WTC11 (cell line): ENCODE measurements at regions not wholly inside any gene's neighbourhood (a gene's known extent, or its start where the extent isn't known, plus 50 kb on each side); places are given as distances from the start of the nearest gene placed in this dataset.

Experiments
- ATAC-seq: fragments of 200-7000 bp; cut with Tn5 transposase; 2 replicates; pipeline ENCODE4 v1.10.0; 2021; ENCODE audit warnings: mild to moderate bottlenecking, moderate library complexity
- CTCF ChIA-PET: fragments of 300-600 bp; sonication (Branson Sonifier 250); formaldehyde crosslinking; loops from one replicate; lab custom pipeline; 2021; ENCODE audit warnings: antibody characterized with exemption; lab: Charles Lee
- POLR2A ChIA-PET: fragments of 350-600 bp; sonication (Branson Sonifier 250); formaldehyde crosslinking; loops from one replicate; lab custom pipeline; 2021; ENCODE audit warnings: antibody characterized with exemption; lab: Charles Lee
- DNase-seq: peaks from one replicate; pipeline ENCODE4 v3.0.0; 2021; ENCODE audit warnings: low spot score
- H3K27ac Mint-ChIP-seq: 2 replicates; pipeline ENCODE4 v1.8.0; 2021; ENCODE audit warnings: mixed read lengths
- H3K27me3 Mint-ChIP-seq: 2 replicates; pipeline ENCODE4 v1.8.0; 2021; ENCODE audit warnings: low read depth, mild to moderate bottlenecking, moderate library complexity, mixed read lengths
- H3K36me3 Mint-ChIP-seq: 2 replicates; pipeline ENCODE4 v1.8.0; 2021; ENCODE audit warnings: mixed read lengths
- H3K4me1 Mint-ChIP-seq: 2 replicates; pipeline ENCODE4 v1.8.0; 2022; ENCODE audit warnings: mixed read lengths
- H3K4me3 Mint-ChIP-seq: 2 replicates; pipeline ENCODE4 v1.8.0; 2021; ENCODE audit warnings: mild to moderate bottlenecking, moderate library complexity, mixed read lengths
- H3K9me3 Mint-ChIP-seq: 2 replicates; pipeline ENCODE4 v1.8.0; 2021; ENCODE audit warnings: mixed read lengths
- CREB1 ChIP-seq: sonication (generic); formaldehyde crosslinking; IDR thresholded peaks from 2 replicates; pipeline ENCODE4 v1.8.0; 2023; ENCODE audit warnings: mild to moderate bottlenecking, missing genetic modification reagents
- EMX1 ChIP-seq: fragments of 250-450 bp; sonication (Bioruptor Pico); IDR thresholded peaks from 2 replicates; pipeline ENCODE4 v1.8.0; 2021; ENCODE audit warnings: mild to moderate bottlenecking
- FOXJ3 ChIP-seq: sonication (generic); formaldehyde crosslinking; IDR thresholded peaks from 2 replicates; pipeline ENCODE4 v1.9.0; 2021; ENCODE audit warnings: missing genetic modification reagents, mild to moderate bottlenecking, borderline replicate concordance
- GABPB1 ChIP-seq: sonication (generic); formaldehyde crosslinking; IDR thresholded peaks from 2 replicates; pipeline ENCODE4 v1.8.1; 2023; ENCODE audit warnings: mild to moderate bottlenecking, missing genetic modification reagents
- GRHL2 ChIP-seq: fragments of 250-450 bp; sonication (Bioruptor Pico); IDR thresholded peaks from 2 replicates; pipeline ENCODE4 v1.8.0; 2022; ENCODE audit warnings: mild to moderate bottlenecking, moderate library complexity; ENCODE audit not compliant: insufficient replicate concordance, severe bottlenecking
- JUN ChIP-seq: sonication (generic); formaldehyde crosslinking; IDR thresholded peaks from 2 replicates; pipeline ENCODE4 v1.8.0; 2023; ENCODE audit warnings: mild to moderate bottlenecking, missing genetic modification reagents
- NFYB ChIP-seq: sonication (generic); formaldehyde crosslinking; conservative IDR thresholded peaks from 2 replicates; pipeline ENCODE4 v1.8.0; 2022; ENCODE audit warnings: low read depth, missing genetic modification reagents
- NR1H2 ChIP-seq: sonication (generic); formaldehyde crosslinking; IDR thresholded peaks from 2 replicates; pipeline ENCODE4 v1.9.0; 2021; ENCODE audit warnings: mild to moderate bottlenecking, moderate library complexity, missing genetic modification reagents
- RELA ChIP-seq: sonication (generic); formaldehyde crosslinking; IDR thresholded peaks from 2 replicates; pipeline ENCODE4 v1.8.1; 2022; ENCODE audit warnings: missing genetic modification reagents, mild to moderate bottlenecking, borderline replicate concordance
- RORB ChIP-seq: fragments of 250-450 bp; sonication (Bioruptor Pico); IDR thresholded peaks from 2 replicates; pipeline ENCODE4 v1.9.0; 2021; ENCODE audit warnings: mild to moderate bottlenecking
- SMAD4 ChIP-seq: sonication (generic); formaldehyde crosslinking; IDR thresholded peaks from 2 replicates; pipeline ENCODE4 v1.8.0; 2022; ENCODE audit warnings: mild to moderate bottlenecking, missing genetic modification reagents
- ZNF219 ChIP-seq: sonication (generic); formaldehyde crosslinking; IDR thresholded peaks from 2 replicates; pipeline ENCODE4 v1.8.0; 2023; ENCODE audit warnings: missing genetic modification reagents, mild to moderate bottlenecking, borderline replicate concordance
- ZNF423 ChIP-seq: fragments of 250-450 bp; sonication (Bioruptor Pico); IDR thresholded peaks from 2 replicates; pipeline ENCODE4 v2.1.2; 2022; ENCODE audit warnings: mild to moderate bottlenecking, moderate library complexity
- TF ChIP-seq, protein P1 (sequence below): sonication (generic); formaldehyde crosslinking; IDR thresholded peaks from 2 replicates; pipeline ENCODE4 v1.8.1; 2023; ENCODE audit warnings: mild to moderate bottlenecking, missing genetic modification reagents, moderate library complexity
- TF ChIP-seq, protein P2 (sequence below): fragments of 200-600 bp; IDR thresholded peaks from 2 replicates; pipeline ENCODE4 v1.8.0; 2022; ENCODE audit warnings: antibody characterized with exemption
- TF ChIP-seq, protein P3 (sequence below): sonication (generic); formaldehyde crosslinking; IDR thresholded peaks from 2 replicates; pipeline ENCODE4 v1.8.1; 2022; ENCODE audit warnings: low read depth, missing genetic modification reagents, borderline replicate concordance
- TF ChIP-seq, protein P4 (sequence below): sonication (generic); formaldehyde crosslinking; IDR thresholded peaks from 2 replicates; pipeline ENCODE4 v1.8.1; 2023; ENCODE audit warnings: mild to moderate bottlenecking, missing genetic modification reagents
- TF ChIP-seq, protein P5 (sequence below): sonication (generic); formaldehyde crosslinking; IDR thresholded peaks from 2 replicates; pipeline ENCODE4 v1.8.0; 2023; ENCODE audit warnings: missing genetic modification reagents, mild to moderate bottlenecking, borderline replicate concordance
- TF ChIP-seq, protein P6 (sequence below): sonication (generic); formaldehyde crosslinking; IDR thresholded peaks from 2 replicates; pipeline ENCODE4 v1.8.0; 2023; ENCODE audit warnings: mild to moderate bottlenecking, missing genetic modification reagents

DNA sequence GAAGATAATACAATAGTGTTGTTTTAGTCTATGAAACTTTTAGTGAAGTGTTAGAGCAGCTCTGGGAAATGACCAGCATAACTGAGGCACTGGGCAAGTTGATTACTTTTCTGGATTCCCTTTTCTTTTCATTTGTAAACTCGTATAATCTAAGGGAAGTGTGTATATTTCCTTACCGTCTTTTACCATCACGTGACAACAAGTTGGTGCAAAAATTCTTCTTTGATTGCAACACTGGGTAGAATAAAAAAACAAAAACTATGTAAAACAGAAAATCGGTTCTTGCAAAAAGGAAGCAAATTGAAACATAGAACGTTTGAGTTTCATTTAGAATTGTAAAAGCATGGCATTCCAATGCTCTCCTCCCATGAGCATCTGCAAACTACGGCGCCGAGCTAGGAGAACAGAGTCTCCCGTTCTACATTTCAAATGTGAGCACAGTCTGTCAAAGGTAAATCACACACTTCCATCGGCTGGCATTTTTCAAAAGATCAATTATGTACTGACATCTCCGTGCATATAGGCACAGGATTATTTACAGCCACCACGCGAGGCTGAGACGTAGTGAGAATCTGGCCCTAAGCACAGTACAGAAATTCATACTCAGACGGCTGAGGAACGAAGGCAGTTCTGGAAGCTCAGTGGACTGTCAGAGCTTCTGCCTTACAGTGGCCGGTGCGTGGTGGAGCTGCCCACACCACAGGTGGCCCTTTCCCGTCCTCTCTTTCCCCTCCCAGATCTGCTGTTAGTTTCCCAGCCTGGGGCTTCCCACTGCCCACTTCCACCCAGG is 314.0 kb downstream of the BMP7 start:
- peaks cover 5% of the 10 kb centered on the region; the same call in 1 of the 2 replicates for H3K27me3 Mint-ChIP-seq
- no peak overlapping the region for H3K27ac Mint-ChIP-seq

DNA sequence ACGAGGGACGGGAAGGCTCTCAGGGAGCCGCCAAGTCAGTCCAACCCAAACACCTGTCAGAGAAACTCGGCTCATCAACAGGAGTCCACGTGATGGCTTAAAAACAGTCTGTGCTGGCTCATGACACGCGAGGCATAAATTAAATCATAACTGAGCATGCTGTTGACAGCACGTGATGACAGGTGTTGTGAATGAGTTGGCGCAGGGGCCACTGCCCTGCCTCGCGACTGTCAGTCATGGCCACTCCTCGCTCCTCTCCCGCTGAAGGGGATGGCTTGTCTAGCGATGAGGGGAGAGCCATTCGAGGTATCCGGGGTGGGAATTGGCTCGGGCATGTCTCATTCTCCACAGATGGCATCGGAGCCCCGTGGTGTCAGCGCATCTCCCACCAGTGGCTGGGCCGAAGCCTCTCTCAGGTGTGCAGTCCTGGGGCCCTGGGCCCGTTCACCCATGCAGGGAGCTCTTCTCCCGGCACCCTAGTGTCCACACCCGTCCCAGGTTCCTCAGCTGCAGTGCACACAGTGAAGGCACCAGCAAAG is 313.3 kb downstream of the BMP7 start:
- Mint-ChIP-seq H3K4me1 (peaks cover 45% of the 10 kb centered on the region), H3K27me3 (peaks cover 5% of the 10 kb centered on the region; the same call in 1 of the 2 replicates), H3K36me3 (no peaks in the 10 kb centered on the region), H3K9me3 (no peaks in the 10 kb centered on the region), H3K4me3 (no peak overlapping the region), H3K27ac (no peak overlapping the region)
- ChIA-PET POLR2A (no interaction called here), CTCF (interaction anchor here (1.0 kb wide), 1 partner anchor 21 kb away, joined by 4 read pairs; no protein-coding TSS in a partner anchor)
- no peak for ATAC-seq
- no peak for DNase-seq
- TF ChIP-seq SMAD4, result no peak
- TF ChIP-seq, protein P1, sequence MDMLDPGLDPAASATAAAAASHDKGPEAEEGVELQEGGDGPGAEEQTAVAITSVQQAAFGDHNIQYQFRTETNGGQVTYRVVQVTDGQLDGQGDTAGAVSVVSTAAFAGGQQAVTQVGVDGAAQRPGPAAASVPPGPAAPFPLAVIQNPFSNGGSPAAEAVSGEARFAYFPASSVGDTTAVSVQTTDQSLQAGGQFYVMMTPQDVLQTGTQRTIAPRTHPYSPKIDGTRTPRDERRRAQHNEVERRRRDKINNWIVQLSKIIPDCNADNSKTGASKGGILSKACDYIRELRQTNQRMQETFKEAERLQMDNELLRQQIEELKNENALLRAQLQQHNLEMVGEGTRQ (CRISPR knock-in tag), result no peak
- no peak for TF ChIP-seq ZNF423
- TF ChIP-seq RORB, result no peak
- no peak for TF ChIP-seq NR1H2 (CRISPR knock-in tag)
- TF ChIP-seq, protein P2, sequence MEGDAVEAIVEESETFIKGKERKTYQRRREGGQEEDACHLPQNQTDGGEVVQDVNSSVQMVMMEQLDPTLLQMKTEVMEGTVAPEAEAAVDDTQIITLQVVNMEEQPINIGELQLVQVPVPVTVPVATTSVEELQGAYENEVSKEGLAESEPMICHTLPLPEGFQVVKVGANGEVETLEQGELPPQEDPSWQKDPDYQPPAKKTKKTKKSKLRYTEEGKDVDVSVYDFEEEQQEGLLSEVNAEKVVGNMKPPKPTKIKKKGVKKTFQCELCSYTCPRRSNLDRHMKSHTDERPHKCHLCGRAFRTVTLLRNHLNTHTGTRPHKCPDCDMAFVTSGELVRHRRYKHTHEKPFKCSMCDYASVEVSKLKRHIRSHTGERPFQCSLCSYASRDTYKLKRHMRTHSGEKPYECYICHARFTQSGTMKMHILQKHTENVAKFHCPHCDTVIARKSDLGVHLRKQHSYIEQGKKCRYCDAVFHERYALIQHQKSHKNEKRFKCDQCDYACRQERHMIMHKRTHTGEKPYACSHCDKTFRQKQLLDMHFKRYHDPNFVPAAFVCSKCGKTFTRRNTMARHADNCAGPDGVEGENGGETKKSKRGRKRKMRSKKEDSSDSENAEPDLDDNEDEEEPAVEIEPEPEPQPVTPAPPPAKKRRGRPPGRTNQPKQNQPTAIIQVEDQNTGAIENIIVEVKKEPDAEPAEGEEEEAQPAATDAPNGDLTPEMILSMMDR, result no peak
- TF ChIP-seq FOXJ3, result no peak
- TF ChIP-seq, protein P3, sequence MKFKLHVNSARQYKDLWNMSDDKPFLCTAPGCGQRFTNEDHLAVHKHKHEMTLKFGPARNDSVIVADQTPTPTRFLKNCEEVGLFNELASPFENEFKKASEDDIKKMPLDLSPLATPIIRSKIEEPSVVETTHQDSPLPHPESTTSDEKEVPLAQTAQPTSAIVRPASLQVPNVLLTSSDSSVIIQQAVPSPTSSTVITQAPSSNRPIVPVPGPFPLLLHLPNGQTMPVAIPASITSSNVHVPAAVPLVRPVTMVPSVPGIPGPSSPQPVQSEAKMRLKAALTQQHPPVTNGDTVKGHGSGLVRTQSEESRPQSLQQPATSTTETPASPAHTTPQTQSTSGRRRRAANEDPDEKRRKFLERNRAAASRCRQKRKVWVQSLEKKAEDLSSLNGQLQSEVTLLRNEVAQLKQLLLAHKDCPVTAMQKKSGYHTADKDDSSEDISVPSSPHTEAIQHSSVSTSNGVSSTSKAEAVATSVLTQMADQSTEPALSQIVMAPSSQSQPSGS (CRISPR knock-in tag), result no peak
- TF ChIP-seq NFYB (CRISPR knock-in tag), result no peak
- TF ChIP-seq, protein P4, sequence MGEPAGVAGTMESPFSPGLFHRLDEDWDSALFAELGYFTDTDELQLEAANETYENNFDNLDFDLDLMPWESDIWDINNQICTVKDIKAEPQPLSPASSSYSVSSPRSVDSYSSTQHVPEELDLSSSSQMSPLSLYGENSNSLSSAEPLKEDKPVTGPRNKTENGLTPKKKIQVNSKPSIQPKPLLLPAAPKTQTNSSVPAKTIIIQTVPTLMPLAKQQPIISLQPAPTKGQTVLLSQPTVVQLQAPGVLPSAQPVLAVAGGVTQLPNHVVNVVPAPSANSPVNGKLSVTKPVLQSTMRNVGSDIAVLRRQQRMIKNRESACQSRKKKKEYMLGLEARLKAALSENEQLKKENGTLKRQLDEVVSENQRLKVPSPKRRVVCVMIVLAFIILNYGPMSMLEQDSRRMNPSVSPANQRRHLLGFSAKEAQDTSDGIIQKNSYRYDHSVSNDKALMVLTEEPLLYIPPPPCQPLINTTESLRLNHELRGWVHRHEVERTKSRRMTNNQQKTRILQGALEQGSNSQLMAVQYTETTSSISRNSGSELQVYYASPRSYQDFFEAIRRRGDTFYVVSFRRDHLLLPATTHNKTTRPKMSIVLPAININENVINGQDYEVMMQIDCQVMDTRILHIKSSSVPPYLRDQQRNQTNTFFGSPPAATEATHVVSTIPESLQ (CRISPR knock-in tag), result no peak
- TF ChIP-seq, protein P5, sequence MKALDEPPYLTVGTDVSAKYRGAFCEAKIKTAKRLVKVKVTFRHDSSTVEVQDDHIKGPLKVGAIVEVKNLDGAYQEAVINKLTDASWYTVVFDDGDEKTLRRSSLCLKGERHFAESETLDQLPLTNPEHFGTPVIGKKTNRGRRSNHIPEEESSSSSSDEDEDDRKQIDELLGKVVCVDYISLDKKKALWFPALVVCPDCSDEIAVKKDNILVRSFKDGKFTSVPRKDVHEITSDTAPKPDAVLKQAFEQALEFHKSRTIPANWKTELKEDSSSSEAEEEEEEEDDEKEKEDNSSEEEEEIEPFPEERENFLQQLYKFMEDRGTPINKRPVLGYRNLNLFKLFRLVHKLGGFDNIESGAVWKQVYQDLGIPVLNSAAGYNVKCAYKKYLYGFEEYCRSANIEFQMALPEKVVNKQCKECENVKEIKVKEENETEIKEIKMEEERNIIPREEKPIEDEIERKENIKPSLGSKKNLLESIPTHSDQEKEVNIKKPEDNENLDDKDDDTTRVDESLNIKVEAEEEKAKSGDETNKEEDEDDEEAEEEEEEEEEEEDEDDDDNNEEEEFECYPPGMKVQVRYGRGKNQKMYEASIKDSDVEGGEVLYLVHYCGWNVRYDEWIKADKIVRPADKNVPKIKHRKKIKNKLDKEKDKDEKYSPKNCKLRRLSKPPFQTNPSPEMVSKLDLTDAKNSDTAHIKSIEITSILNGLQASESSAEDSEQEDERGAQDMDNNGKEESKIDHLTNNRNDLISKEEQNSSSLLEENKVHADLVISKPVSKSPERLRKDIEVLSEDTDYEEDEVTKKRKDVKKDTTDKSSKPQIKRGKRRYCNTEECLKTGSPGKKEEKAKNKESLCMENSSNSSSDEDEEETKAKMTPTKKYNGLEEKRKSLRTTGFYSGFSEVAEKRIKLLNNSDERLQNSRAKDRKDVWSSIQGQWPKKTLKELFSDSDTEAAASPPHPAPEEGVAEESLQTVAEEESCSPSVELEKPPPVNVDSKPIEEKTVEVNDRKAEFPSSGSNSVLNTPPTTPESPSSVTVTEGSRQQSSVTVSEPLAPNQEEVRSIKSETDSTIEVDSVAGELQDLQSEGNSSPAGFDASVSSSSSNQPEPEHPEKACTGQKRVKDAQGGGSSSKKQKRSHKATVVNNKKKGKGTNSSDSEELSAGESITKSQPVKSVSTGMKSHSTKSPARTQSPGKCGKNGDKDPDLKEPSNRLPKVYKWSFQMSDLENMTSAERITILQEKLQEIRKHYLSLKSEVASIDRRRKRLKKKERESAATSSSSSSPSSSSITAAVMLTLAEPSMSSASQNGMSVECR (CRISPR knock-in tag), result no peak

More for the DNA sequence above, 314.0 kb downstream of the BMP7 start:
- no peak for ATAC-seq
- POLR2A ChIA-PET, result no interaction called here
- TF ChIP-seq ZNF219 (no peak), FOXJ3 (no peak), SMAD4 (no peak), JUN (CRISPR knock-in tag) (no peak), RELA (CRISPR knock-in tag) (no peak), GABPB1 (no peak), NR1H2 (CRISPR knock-in tag) (no peak), EMX1 (no peak), CREB1 (CRISPR knock-in tag) (no peak), GRHL2 (CRISPR knock-in tag) (no peak)
- TF ChIP-seq, protein P3 (CRISPR knock-in tag), result no peak
- TF ChIP-seq, protein P6, sequence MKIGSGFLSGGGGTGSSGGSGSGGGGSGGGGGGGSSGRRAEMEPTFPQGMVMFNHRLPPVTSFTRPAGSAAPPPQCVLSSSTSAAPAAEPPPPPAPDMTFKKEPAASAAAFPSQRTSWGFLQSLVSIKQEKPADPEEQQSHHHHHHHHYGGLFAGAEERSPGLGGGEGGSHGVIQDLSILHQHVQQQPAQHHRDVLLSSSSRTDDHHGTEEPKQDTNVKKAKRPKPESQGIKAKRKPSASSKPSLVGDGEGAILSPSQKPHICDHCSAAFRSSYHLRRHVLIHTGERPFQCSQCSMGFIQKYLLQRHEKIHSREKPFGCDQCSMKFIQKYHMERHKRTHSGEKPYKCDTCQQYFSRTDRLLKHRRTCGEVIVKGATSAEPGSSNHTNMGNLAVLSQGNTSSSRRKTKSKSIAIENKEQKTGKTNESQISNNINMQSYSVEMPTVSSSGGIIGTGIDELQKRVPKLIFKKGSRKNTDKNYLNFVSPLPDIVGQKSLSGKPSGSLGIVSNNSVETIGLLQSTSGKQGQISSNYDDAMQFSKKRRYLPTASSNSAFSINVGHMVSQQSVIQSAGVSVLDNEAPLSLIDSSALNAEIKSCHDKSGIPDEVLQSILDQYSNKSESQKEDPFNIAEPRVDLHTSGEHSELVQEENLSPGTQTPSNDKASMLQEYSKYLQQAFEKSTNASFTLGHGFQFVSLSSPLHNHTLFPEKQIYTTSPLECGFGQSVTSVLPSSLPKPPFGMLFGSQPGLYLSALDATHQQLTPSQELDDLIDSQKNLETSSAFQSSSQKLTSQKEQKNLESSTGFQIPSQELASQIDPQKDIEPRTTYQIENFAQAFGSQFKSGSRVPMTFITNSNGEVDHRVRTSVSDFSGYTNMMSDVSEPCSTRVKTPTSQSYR (CRISPR knock-in tag), result no peak
- TF ChIP-seq, all 79 proteins: peak for 0
- Mint-ChIP-seq H3K4me3 (no peak overlapping the region), H3K36me3 (no peaks in the 10 kb centered on the region), H3K9me3 (no peaks in the 10 kb centered on the region), H3K4me1 (peaks cover 38% of the 10 kb centered on the region)
- CTCF ChIA-PET, result interaction anchor here (1.0 kb wide), 1 partner anchor 22 kb away, joined by 4 read pairs; no protein-coding TSS in a partner anchor
- DNase-seq, result no peak
